CD4-positive, alpha-beta T cell (primary cell): ENCODE measurements at regions not wholly inside any gene's neighbourhood (a gene's known extent, or its start where the extent isn't known, plus 50 kb on each side); places are given as distances from the start of the nearest gene placed in this dataset.

Source experiments
- ATAC-seq: fragments of 200-7000 bp; cut with Tn5 transposase; one replicate; pipeline ENCODE4 v1.10.0; 2022; ENCODE audit warnings: mild to moderate bottlenecking; ENCODE audit not compliant: poor library complexity
- CTCF ChIA-PET: fragments of 350-600 bp; sonication (Branson Sonifier 250); formaldehyde crosslinking; loops from one replicate; lab custom pipeline; 2021; ENCODE audit warnings: antibody characterized with exemption, inconsistent platforms; lab: Charles Lee
- POLR2A ChIA-PET: fragments of 350-600 bp; sonication (Branson Sonifier 250); formaldehyde crosslinking; loops from one replicate; lab custom pipeline; 2021; ENCODE audit warnings: antibody characterized with exemption, inconsistent platforms; lab: Charles Lee
- DNase-seq, 14 experiments: peaks; one replicate each; pipeline ENCODE4 v3.0.0-alpha.2; 2013 to 2020; ENCODE audit warnings: mixed read lengths in 2 of 14
- H3K27ac ChIP-seq, 2 donors: one replicate each; pipeline versions ENCODE4 v1.5.1 to v1.7.0; 2013; ENCODE audit warnings: low read length in 2 of 2, low read depth in 1 of 2, mild to moderate bottlenecking in 1 of 2
- H3K27me3 ChIP-seq, 2 experiments: 1 replicate in 1 of 2; 2 replicates in 1 of 2; pipeline versions ENCODE4 v1.6.1 to v1.7.0; 2013; ENCODE audit warnings: low read length in 2 of 2, control low read depth in 1 of 2, mild to moderate bottlenecking in 1 of 2, moderate library complexity in 1 of 2; ENCODE audit not compliant: insufficient read depth in 2 of 2, control insufficient read depth in 1 of 2
- H3K36me3 ChIP-seq: one replicate; pipeline ENCODE4 v1.6.1; 2013; ENCODE audit warnings: low read length, control low read depth; ENCODE audit not compliant: insufficient read depth
- H3K4me1 ChIP-seq: one replicate; pipeline ENCODE4 v1.6.1; 2013; ENCODE audit warnings: low read length, control low read depth; ENCODE audit not compliant: insufficient read depth
- H3K4me3 ChIP-seq: one replicate; pipeline ENCODE4 v1.5.1; 2013; ENCODE audit warnings: mild to moderate bottlenecking, low read length, moderate library complexity
- H3K9me3 ChIP-seq, 2 experiments: 1 replicate in 1 of 2; 2 replicates in 1 of 2; pipeline versions ENCODE4 v1.6.1 to v1.7.0; 2013; ENCODE audit warnings: low read length in 2 of 2, mild to moderate bottlenecking in 2 of 2, control low read depth in 1 of 2, moderate library complexity in 1 of 2; ENCODE audit not compliant: control insufficient read depth in 1 of 2, insufficient read depth in 1 of 2
- H3K27ac Mint-ChIP-seq: one replicate; pipeline ENCODE4 v1.8.0; 2020; ENCODE audit warnings: mixed read lengths
- H3K27me3 Mint-ChIP-seq: one replicate; pipeline ENCODE4 v1.8.0; 2021; ENCODE audit warnings: mixed read lengths
- H3K36me3 Mint-ChIP-seq: one replicate; pipeline ENCODE4 v1.8.0; 2021; ENCODE audit warnings: low read depth, mixed read lengths
- H3K4me1 Mint-ChIP-seq: one replicate; pipeline ENCODE4 v1.8.0; 2021; ENCODE audit warnings: low read depth, mixed read lengths
- H3K4me3 Mint-ChIP-seq: one replicate; pipeline ENCODE4 v1.8.0; 2020; ENCODE audit warnings: mild to moderate bottlenecking, mixed read lengths
- H3K9me3 Mint-ChIP-seq: one replicate; pipeline ENCODE4 v1.8.0; 2020; ENCODE audit warnings: mixed read lengths
- intact Hi-C, 2 experiments: fragments of 100-400 bp; cut with DNase I in 1 of 2; cut with micrococcal nuclease in 1 of 2; formaldehyde crosslinking; loops; one replicate each; pipeline versions ENCODE4 v1.15.1 to v1.9.0; 2023 to 2025; cut with DNase I, micrococcal nuclease
- TF ChIP-seq, protein P1 (sequence below): fragments of 200-600 bp; IDR thresholded peaks from one replicate; pipeline ENCODE4 v1.8.0; 2022; ENCODE audit warnings: antibody characterized with exemption, mild to moderate bottlenecking

DNA sequence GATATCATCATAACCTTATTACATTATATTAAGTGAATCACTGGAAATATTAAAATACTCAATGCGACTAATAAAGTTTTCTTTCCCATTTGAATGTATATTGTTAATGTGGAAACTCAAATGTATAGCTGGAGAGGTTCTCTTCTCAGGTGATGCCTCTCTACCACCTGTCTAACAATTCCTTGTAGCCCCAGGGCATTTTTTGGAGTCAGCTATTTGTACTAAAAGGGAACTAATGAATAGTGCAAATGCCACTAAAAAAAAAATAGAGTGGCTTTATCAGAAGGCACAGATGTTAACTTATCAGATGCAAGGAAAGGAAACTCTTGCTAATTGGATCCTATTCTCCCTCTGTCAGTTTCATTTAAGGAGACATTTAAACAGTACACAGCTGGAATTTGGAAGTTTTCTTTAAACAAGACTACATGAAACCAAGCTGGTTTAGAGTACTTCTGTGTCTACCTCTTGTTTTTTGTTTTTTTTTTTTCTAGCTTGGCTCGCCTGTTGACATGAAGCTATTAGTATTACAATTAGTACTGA, 897.0 kb upstream of the SLC35B3 start:
- ChIA-PET POLR2A (no interaction called here), CTCF (no interaction called here)
- Mint-ChIP-seq H3K27ac (no peak overlapping the region), H3K36me3 (no peaks in the 10 kb centered on the region), H3K9me3 (peaks cover 4% of the 10 kb centered on the region), H3K4me3 (no peak overlapping the region), H3K4me1 (no peaks in the 10 kb centered on the region), H3K27me3 (no peaks in the 10 kb centered on the region)
- Histone ChIP-seq H3K4me1 (no peaks in the 10 kb centered on the region), H3K9me3 (peaks cover 0 to 12% of the 10 kb centered on the region in 2 experiments), H3K27ac (no peak overlapping the region), H3K27me3 (no peaks in the 10 kb centered on the region), H3K36me3 (no peaks in the 10 kb centered on the region), H3K4me3 (no peak overlapping the region)
- intact Hi-C loops: no loop called here
- DNase-seq (no peak), ATAC-seq (no peak)
- TF ChIP-seq, protein P1, sequence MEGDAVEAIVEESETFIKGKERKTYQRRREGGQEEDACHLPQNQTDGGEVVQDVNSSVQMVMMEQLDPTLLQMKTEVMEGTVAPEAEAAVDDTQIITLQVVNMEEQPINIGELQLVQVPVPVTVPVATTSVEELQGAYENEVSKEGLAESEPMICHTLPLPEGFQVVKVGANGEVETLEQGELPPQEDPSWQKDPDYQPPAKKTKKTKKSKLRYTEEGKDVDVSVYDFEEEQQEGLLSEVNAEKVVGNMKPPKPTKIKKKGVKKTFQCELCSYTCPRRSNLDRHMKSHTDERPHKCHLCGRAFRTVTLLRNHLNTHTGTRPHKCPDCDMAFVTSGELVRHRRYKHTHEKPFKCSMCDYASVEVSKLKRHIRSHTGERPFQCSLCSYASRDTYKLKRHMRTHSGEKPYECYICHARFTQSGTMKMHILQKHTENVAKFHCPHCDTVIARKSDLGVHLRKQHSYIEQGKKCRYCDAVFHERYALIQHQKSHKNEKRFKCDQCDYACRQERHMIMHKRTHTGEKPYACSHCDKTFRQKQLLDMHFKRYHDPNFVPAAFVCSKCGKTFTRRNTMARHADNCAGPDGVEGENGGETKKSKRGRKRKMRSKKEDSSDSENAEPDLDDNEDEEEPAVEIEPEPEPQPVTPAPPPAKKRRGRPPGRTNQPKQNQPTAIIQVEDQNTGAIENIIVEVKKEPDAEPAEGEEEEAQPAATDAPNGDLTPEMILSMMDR: no peak

- CTCF ChIA-PET: no interaction called here
- no peak overlapping the region for H3K27ac Mint-ChIP-seq
- H3K4me1 Mint-ChIP-seq: no peaks in the 10 kb centered on the region
- no peaks in the 10 kb centered on the region for H3K9me3 Mint-ChIP-seq
- DNase-seq (no peak), ATAC-seq (no peak)
- no peaks in the 10 kb centered on the region for H3K36me3 ChIP-seq
- H3K27me3 Mint-ChIP-seq: no peaks in the 10 kb centered on the region
- intact Hi-C loops: no loop called here
- H3K4me3 ChIP-seq: no peak overlapping the region
- H3K4me1 ChIP-seq: no peaks in the 10 kb centered on the region
- no peak overlapping the region for H3K4me3 Mint-ChIP-seq
- no peaks in the 10 kb centered on the region for H3K36me3 Mint-ChIP-seq
- no peaks in the 10 kb centered on the region for H3K27me3 ChIP-seq
- TF ChIP-seq, protein P1: no peak
- no peaks in the 10 kb centered on the region for H3K9me3 ChIP-seq
- no peak overlapping the region for H3K27ac ChIP-seq
- POLR2A ChIA-PET: no interaction called here
Observed at GRCh38 chr6:9316831-9317230, 881.5 kb upstream of the SLC35B3 start.

- H3K4me3 Mint-ChIP-seq: no peak overlapping the region
- no peaks in the 10 kb centered on the region for H3K27me3 ChIP-seq
- H3K4me1 Mint-ChIP-seq: no peaks in the 10 kb centered on the region
- no peaks in the 10 kb centered on the region for H3K36me3 ChIP-seq
- H3K27me3 Mint-ChIP-seq: no peaks in the 10 kb centered on the region
- H3K9me3 Mint-ChIP-seq: no peaks in the 10 kb centered on the region
- CTCF ChIA-PET: no interaction called here
- intact Hi-C loops: no loop called here
- no peak overlapping the region for H3K4me3 ChIP-seq
- TF ChIP-seq, protein P1: no peak
- POLR2A ChIA-PET: no interaction called here
- H3K27ac ChIP-seq: no peak overlapping the region
- H3K9me3 ChIP-seq: no peaks in the 10 kb centered on the region
- no peaks in the 10 kb centered on the region for H3K36me3 Mint-ChIP-seq
- H3K4me1 ChIP-seq: no peaks in the 10 kb centered on the region
- H3K27ac Mint-ChIP-seq: no peak overlapping the region
- no peak for DNase-seq
- no peak for ATAC-seq
Observed at GRCh38 chr6:9315966-9316650, 880.8 kb upstream of the SLC35B3 start.
